ENCODE measurements at regions not wholly inside any gene's neighbourhood (a gene's known extent, or its start where the extent isn't known, plus 50 kb on each side); places are given as distances from the start of the nearest gene placed in this dataset.

- TF ChIP-seq CREB1 (IDR thresholded peaks at IDR 0.05; ENCODE audit: low read depth) (no peak), USF1 (IDR thresholded peaks at IDR 0.05) (no peak)
Measured at GRCh38 chr4:111579767-111580166, 565.5 kb upstream of the FAM241A start.

All from Ishikawa (cell line).